AG04449 (cell line): ENCODE measurements at regions not wholly inside any gene's neighbourhood (a gene's known extent, or its start where the extent isn't known, plus 50 kb on each side); places are given as distances from the start of the nearest gene placed in this dataset.

Experiments used
- CTCF ChIA-PET: fragments of 350-600 bp; formaldehyde crosslinking; extraction: SDS; loops from one replicate; lab custom pipeline; 2021; ENCODE audit warnings: antibody characterized with exemption; lab: Yijun Ruan, JAX
- POLR2A ChIA-PET: fragments of 400-600, 350-600 bp; formaldehyde crosslinking; extraction: SDS; loops from one replicate; lab custom pipeline; 2020; ENCODE audit warnings: antibody characterized with exemption, inconsistent platforms; lab: Yijun Ruan, JAX
- DNase-seq: peaks from one replicate; pipeline ENCODE4 v3.0.0-alpha.2; 2010; ENCODE audit warnings: low read depth, low spot score
- H3K4me3 ChIP-seq: 2 replicates; pipeline ENCODE4 v1.5.1; 2011; ENCODE audit warnings: low read depth, mild to moderate bottlenecking, control low read depth, low read length
- TF ChIP-seq, protein P1 (sequence below): IDR thresholded peaks from one replicate; pipeline ENCODE4 v1.5.1; 2011; ENCODE audit warnings: mild to moderate bottlenecking, moderate library complexity, low read length, control low read depth, inconsistent platforms; ENCODE audit not compliant: insufficient read depth; ENCODE audit errors: missing control alignments

DNA sequence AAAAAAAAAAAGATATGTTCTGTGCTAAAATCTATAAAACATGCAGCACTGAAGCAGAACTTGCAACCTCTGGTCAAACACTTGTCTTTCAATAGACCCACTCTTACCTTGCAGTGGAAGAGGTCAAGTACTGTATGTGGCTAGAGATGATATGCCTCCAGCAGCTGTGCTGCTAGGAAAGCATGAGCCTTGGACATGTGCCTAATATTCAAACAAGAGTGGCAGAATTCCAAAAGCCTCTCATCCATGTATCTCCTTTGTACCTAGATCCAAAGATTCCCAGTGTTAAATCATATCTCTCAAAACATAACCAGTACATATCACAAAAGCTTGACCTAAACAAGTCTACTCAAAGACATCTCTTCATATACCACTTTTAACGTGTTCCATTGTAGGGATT is 105.0 kb upstream of the CPNE8 start:
- H3K4me3 ChIP-seq = no peak overlapping the region
- CTCF ChIA-PET = no interaction called here
- POLR2A ChIA-PET = no interaction called here
- TF ChIP-seq, protein P1, sequence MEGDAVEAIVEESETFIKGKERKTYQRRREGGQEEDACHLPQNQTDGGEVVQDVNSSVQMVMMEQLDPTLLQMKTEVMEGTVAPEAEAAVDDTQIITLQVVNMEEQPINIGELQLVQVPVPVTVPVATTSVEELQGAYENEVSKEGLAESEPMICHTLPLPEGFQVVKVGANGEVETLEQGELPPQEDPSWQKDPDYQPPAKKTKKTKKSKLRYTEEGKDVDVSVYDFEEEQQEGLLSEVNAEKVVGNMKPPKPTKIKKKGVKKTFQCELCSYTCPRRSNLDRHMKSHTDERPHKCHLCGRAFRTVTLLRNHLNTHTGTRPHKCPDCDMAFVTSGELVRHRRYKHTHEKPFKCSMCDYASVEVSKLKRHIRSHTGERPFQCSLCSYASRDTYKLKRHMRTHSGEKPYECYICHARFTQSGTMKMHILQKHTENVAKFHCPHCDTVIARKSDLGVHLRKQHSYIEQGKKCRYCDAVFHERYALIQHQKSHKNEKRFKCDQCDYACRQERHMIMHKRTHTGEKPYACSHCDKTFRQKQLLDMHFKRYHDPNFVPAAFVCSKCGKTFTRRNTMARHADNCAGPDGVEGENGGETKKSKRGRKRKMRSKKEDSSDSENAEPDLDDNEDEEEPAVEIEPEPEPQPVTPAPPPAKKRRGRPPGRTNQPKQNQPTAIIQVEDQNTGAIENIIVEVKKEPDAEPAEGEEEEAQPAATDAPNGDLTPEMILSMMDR = no peak
- no peak for DNase-seq

DNA sequence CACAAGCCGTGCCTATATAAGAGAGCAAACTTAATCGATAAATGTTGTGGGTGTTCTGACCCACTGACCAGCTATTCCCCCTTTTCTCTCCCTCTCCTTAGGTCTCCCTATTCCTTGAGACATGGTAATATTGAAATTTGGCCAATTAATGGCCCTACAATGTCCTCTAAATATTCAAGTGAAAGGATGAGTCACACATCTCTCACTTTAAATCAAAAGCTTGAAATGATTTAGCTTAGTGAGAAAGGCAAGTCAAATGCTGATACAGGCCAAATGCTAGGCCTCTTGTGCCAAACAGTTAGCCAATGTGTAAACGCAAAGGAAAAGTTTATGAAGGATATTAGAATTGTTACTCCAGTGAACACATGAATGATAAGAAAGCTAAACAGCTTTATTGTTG is 102.2 kb upstream of the CPNE8 start:
- ChIA-PET CTCF (no interaction called here), POLR2A (no interaction called here)
- H3K4me3 ChIP-seq = no peak overlapping the region
- TF ChIP-seq, protein P1 = no peak
- no peak for DNase-seq

DNA sequence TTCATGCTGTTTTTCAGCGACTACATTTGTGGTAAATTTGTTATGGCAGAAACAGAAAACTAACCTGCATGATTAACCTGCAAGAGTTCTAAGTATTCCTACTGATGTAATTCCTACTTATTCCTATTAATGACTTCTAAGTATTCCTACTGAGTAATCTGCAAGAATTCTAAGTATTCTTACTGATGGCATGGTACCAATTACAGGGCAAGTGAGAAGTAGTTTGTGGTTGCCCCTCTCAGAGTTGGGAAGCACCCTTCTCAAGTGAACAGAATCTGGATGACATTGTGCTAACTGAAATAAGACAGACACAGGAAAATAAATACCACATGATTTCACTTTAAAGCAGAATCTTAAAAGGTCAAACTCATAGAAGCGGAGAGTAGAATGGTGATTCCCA is 100.9 kb upstream of the CPNE8 start:
- ChIA-PET CTCF (no interaction called here), POLR2A (no interaction called here)
- H3K4me3 ChIP-seq = no peak overlapping the region
- no peak for DNase-seq
- TF ChIP-seq, protein P1 = no peak

DNA sequence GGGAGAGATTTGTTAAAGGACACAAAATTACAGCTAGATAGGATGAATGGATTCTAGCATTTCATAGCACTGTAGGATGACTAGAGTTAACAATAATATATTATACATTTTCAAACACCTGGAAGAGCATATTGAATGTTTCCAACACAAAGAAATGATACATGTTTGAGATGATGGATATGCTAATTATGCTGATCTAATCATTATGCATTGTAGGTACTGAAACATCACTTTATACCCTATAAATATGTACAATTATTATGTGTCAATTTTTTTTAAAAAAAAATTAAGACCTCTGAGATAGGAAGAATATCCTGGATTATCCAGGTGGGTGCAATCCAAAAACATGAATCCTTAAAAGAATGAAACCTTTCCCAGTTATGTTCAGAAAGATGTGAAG is 100.3 kb upstream of the CPNE8 start:
- no peak for DNase-seq
- TF ChIP-seq, protein P1 = no peak
- POLR2A ChIA-PET = no interaction called here
- no peak overlapping the region for H3K4me3 ChIP-seq
- CTCF ChIA-PET = no interaction called here

DNA sequence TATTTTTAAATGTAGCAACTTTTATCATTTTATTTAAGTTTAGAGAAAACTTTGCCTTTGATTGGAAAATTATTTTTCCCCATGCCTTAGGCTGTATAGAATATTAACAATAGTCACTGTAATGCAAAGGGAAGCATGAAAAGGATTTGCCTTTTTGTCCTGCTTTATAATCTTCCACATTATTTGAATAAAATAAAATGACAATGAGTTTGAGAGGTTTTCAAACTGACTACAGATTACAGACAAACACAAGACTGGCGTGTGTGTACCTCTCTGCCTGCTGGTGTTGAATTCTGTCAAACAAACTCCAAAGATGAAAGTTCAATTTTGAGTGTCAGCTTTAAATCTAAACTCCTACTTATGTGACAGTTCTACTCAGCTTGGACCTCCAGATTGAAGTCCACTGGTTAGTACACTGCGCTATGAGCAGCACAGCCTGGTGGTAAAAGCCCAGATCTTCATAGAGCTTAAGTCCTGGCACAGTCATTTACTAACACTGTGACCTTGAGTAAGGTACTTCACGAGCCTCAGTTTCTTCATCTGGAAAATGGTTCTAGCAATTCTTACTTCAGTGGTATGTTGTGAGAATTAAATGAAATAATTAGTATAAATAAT is 98.3 kb upstream of the CPNE8 start:
- CTCF ChIA-PET = no interaction called here

DNA sequence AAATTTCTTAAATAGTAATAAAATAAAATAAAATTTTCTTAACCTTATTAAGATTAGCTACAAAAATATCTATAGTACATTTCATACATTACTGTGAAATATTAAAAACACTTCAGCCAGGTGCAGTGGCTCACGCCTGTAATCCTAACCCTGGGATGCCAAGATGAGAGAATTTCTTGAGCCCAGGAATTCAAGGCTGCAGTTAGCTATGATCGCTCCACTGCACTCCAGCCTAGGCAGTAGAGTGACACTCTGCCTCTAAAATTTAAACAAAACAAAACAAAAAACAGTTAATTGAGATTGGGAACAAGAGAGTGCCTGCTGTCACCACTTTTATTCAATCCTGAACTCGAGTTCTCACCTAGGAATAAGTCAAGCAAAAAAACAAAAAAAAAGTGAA is 95.0 kb upstream of the CPNE8 start:
- ChIA-PET POLR2A (no interaction called here), CTCF (no interaction called here)
- no peak for DNase-seq
- no peak overlapping the region for H3K4me3 ChIP-seq
- TF ChIP-seq, protein P1 = no peak

More for the DNA sequence above, 98.3 kb upstream of the CPNE8 start:
- POLR2A ChIA-PET = no interaction called here
- no peak overlapping the region for H3K4me3 ChIP-seq
- TF ChIP-seq, protein P1 = no peak
- no peak for DNase-seq
